Liver (tissue), 8 donors: ENCODE measurements at regions not wholly inside any gene's neighbourhood (a gene's known extent, or its start where the extent isn't known, plus 50 kb on each side); places are given as distances from the start of the nearest gene placed in this dataset.

ENCODE experiments used
- DNase-seq: peaks from one replicate; pipeline ENCODE4 v3.0.0-alpha.2; 2017; ENCODE audit warnings: low spot score
- H3K27ac ChIP-seq, 2 donors: one replicate each; pipeline ENCODE4 v1.7.0; 2013; ENCODE audit warnings: inconsistent platforms in 2 of 2, low read length in 2 of 2, control low read depth in 1 of 2, low read depth in 1 of 2, mild to moderate bottlenecking in 1 of 2
- H3K27me3 ChIP-seq, 4 donors: one replicate each; pipeline versions ENCODE4 v1.6.1 to v1.7.0; 2013; ENCODE audit warnings: low read length in 3 of 4, inconsistent platforms in 1 of 4, mild to moderate bottlenecking in 1 of 4, moderate library complexity in 1 of 4; ENCODE audit not compliant: control insufficient read depth in 4 of 4, insufficient read depth in 4 of 4
- H3K36me3 ChIP-seq, 4 donors: one replicate each; pipeline versions ENCODE4 v1.6.1 to v1.7.0; 2013; ENCODE audit warnings: low read length in 3 of 4, mild to moderate bottlenecking in 3 of 4, low read depth in 1 of 4, moderate library complexity in 1 of 4; ENCODE audit not compliant: control insufficient read depth in 4 of 4, insufficient read depth in 3 of 4
- H3K4me1 ChIP-seq, 4 donors: one replicate each; pipeline versions ENCODE4 v1.6.1 to v1.7.0; 2013; ENCODE audit warnings: low read length in 3 of 4, mild to moderate bottlenecking in 3 of 4, moderate library complexity in 1 of 4; ENCODE audit not compliant: control insufficient read depth in 4 of 4, insufficient read depth in 4 of 4
- H3K4me3 ChIP-seq, 3 donors: one replicate each; pipeline versions ENCODE4 v1.6.1 to v1.7.0; 2013; ENCODE audit warnings: low read length in 3 of 3, control low read depth in 1 of 3, low read depth in 1 of 3, mild to moderate bottlenecking in 1 of 3
- H3K9ac ChIP-seq, 2 donors: one replicate each; pipeline ENCODE4 v1.7.0; 2013; ENCODE audit warnings: low read length in 2 of 2, mild to moderate bottlenecking in 2 of 2, moderate library complexity in 2 of 2, control low read depth in 1 of 2, low read depth in 1 of 2
- H3K9me3 ChIP-seq, 4 donors: one replicate each; pipeline versions ENCODE4 v1.6.1 to v1.7.0; 2013; ENCODE audit warnings: low read length in 3 of 4; ENCODE audit not compliant: control insufficient read depth in 4 of 4
- ATF3 ChIP-seq: IDR thresholded peaks from 2 replicates; pipeline ENCODE4 v1.6.1; 2016; ENCODE audit warnings: antibody characterized with exemption
- CTCF ChIP-seq: fragments of 150-350 bp; IDR thresholded peaks from 2 replicates; pipeline ENCODE4 v1.5.1; 2017; ENCODE audit warnings: improper control_type of control experiment, low read depth, low read length; ENCODE audit not compliant: missing input control
- EGR1 ChIP-seq, 2 donors: IDR thresholded peaks; 2 replicates each; pipeline ENCODE4 v1.6.1; 2016 to 2018; ENCODE audit warnings: antibody characterized with exemption in 2 of 2, low read depth in 2 of 2
- FOXA1 ChIP-seq: IDR thresholded peaks from 2 replicates; pipeline ENCODE4 v1.6.1; 2016; ENCODE audit warnings: antibody characterized with exemption
- FOXA2 ChIP-seq: IDR thresholded peaks from 2 replicates; pipeline ENCODE4 v1.6.1; 2016; ENCODE audit warnings: antibody characterized with exemption
- GABPA ChIP-seq, 2 donors: IDR thresholded peaks in 1 of 2; conservative IDR thresholded peaks in 1 of 2; 2 replicates each; pipeline ENCODE4 v1.6.1; 2016; ENCODE audit warnings: antibody characterized with exemption in 2 of 2, mild to moderate bottlenecking in 1 of 2, moderate library complexity in 1 of 2
- HNF4A ChIP-seq, 2 donors: conservative IDR thresholded peaks; 2 replicates each; pipeline ENCODE4 v1.6.1; 2016; ENCODE audit warnings: antibody characterized with exemption in 2 of 2, mild to moderate bottlenecking in 2 of 2
- HNF4G ChIP-seq: IDR thresholded peaks from 2 replicates; pipeline ENCODE4 v1.6.1; 2016; ENCODE audit warnings: antibody characterized with exemption
- JUND ChIP-seq, 2 donors: IDR thresholded peaks; 2 replicates each; pipeline ENCODE4 v1.6.1; 2016; ENCODE audit warnings: antibody characterized with exemption in 2 of 2
- MAX ChIP-seq: IDR thresholded peaks from 2 replicates; pipeline ENCODE4 v1.6.1; 2016; ENCODE audit warnings: antibody characterized with exemption
- NR2F2 ChIP-seq: IDR thresholded peaks from 2 replicates; pipeline ENCODE4 v1.6.1; 2016; ENCODE audit warnings: antibody characterized with exemption
- RAD21 ChIP-seq, 2 donors: IDR thresholded peaks; 2 replicates each; pipeline ENCODE4 v1.6.1; 2016; ENCODE audit warnings: antibody characterized with exemption in 2 of 2, mild to moderate bottlenecking in 2 of 2
- REST ChIP-seq: IDR thresholded peaks from 2 replicates; pipeline ENCODE4 v1.6.1; 2016; ENCODE audit warnings: antibody characterized with exemption, mild to moderate bottlenecking
- RXRA ChIP-seq, 2 donors: IDR thresholded peaks; 2 replicates each; pipeline ENCODE4 v1.6.1; 2017 to 2018; ENCODE audit warnings: antibody characterized with exemption in 2 of 2, mild to moderate bottlenecking in 1 of 2
- SP1 ChIP-seq: IDR thresholded peaks from 2 replicates; pipeline ENCODE4 v1.6.1; 2018; ENCODE audit warnings: antibody characterized with exemption, mild to moderate bottlenecking
- TAF1 ChIP-seq: conservative IDR thresholded peaks from 2 replicates; pipeline ENCODE4 v1.6.1; 2016; ENCODE audit warnings: antibody characterized with exemption, mild to moderate bottlenecking
- YY1 ChIP-seq: IDR thresholded peaks from 2 replicates; pipeline ENCODE4 v1.6.1; 2016; ENCODE audit warnings: antibody characterized with exemption, mild to moderate bottlenecking
- ZBTB33 ChIP-seq: IDR thresholded peaks from 2 replicates; pipeline ENCODE4 v1.6.1; 2016; ENCODE audit warnings: antibody characterized with exemption
- WGBS: extraction: QIAGEN DNeasy Blood & Tissue Kit; methylation state at CpG from one replicate; pipeline ENCODE4 v1.1.7; 2013; 5-methylcytosine and 5-hydroxymethylcytosine counted together
- donor health status: healthy.
- donor health status: healthy.
- donor health status: healthy.
- donor health status: healthy.
- donor health status: healthy.

GRCh38 chr1:181413836-181414235 is 69.5 kb upstream of the CACNA1E start:
- H3K9me3 ChIP-seq = no peaks in the 10 kb centered on the region
- H3K4me3 ChIP-seq = no peak overlapping the region
- no peak overlapping the region for H3K27ac ChIP-seq
- H3K36me3 ChIP-seq = no peaks in the 10 kb centered on the region
- no peak overlapping the region for H3K9ac ChIP-seq
- WGBS = 79% methylated on average over 2 of the region's 2 CpGs
- peaks cover 0 to 2% (median 0%) of the 10 kb centered on the region in 4 donors for H3K27me3 ChIP-seq
- no peaks in the 10 kb centered on the region for H3K4me1 ChIP-seq
- TF ChIP-seq HNF4A (conservative IDR thresholded peaks at IDR 0.05) = no peak
- TF ChIP-seq JUND (IDR thresholded peaks at IDR 0.05) = no peak
- no peak for TF ChIP-seq TAF1
- TF ChIP-seq ZBTB33 = no peak
- TF ChIP-seq RXRA (IDR thresholded peaks at IDR 0.05) = no peak
- TF ChIP-seq REST = no peak
- no peak for TF ChIP-seq SP1
- TF ChIP-seq CTCF = no peak
- no peak for TF ChIP-seq NR2F2
- no peak for TF ChIP-seq FOXA2
- TF ChIP-seq EGR1 (IDR thresholded peaks at IDR 0.05; ENCODE audit: low read depth in 2 of 2) = no peak
- no peak for TF ChIP-seq ATF3
- TF ChIP-seq GABPA (IDR thresholded peaks at IDR 0.05 in 1 of 2, conservative IDR thresholded peaks at IDR 0.05 in 1 of 2) = no peak
- no peak for TF ChIP-seq MAX
- no peak for TF ChIP-seq HNF4G
- TF ChIP-seq YY1 = no peak
- TF ChIP-seq FOXA1 = no peak
- TF ChIP-seq RAD21 (IDR thresholded peaks at IDR 0.05) = no peak
- DNase-seq = no peak
